Dermis blood vessel endothelial cell (primary cell): ENCODE measurements at regions not wholly inside any gene's neighbourhood (a gene's known extent, or its start where the extent isn't known, plus 50 kb on each side); places are given as distances from the start of the nearest gene placed in this dataset.
A peak's percentile ranks its signal among the peaks of the same experiment; 100 is the strongest.
"Not testable (repeated sequence)": the region's sequence is repeated elsewhere in the genome, so short reads cannot be mapped to it uniquely, and the experiment has no call there.

Experiments used
- DNase-seq: peaks from one replicate; pipeline ENCODE4 v3.0.0; 2010

DNA sequence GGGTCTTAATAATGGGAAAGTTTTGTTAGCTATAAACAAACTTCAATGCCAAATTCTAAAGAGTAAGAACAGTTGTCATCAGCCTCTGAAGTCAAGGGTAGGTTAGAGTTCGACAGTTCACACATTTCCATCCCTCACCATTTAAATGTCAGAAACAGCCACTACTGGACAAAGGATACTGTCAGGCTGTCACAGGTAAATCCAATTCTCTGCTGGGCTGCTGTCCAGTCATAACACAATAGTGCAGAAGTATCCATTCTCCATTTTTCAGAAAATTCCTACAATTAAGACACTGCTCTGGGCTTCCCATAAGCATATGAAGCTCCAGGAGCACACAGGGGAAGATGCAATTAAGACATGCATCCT is 221.4 kb downstream of the RPS29 start:
- no peak for DNase-seq

DNA sequence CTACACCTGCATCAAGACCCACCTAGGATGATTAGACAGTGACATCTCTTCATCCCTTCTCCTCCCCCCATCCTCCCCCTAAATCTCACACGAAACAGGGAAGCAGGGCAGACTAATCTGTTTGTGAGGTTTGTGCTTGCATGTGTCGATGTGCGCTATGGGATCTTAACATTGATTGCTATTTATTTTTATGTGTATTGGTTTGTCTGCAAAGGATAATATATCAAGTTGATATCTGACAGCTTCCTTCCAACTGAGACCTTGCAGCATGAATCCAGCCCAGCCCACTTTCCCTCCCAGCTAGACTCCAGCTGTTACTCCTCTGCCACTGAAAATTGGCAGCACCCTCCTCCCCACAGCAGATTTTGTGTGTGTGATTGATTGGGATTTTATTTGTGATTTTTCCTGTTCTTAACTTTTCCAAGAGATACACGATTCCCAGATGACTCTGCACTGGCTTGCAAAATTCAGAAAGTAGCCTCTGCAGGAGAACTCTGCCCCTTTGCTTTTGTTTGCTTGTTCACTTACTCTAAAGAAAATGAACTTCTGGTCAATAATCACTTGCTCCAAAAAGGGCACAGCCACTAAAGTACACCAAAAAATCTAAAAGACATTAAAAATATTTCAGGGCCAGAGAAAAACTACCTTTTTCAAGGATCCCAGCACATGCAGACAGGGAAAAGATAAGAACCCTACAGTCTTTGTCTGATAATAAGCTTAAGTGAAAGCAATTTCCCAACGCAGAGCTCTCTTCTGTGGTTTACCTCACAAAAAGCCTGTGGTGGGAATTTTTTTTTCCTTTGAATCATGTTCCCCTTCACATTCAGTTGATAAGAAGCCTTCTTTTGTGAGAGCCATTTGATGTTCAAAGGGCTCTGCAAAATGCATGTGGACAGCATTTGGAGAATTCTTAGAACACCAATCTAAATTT is 222.1 kb downstream of the RPS29 start:
- no peak for DNase-seq

DNA sequence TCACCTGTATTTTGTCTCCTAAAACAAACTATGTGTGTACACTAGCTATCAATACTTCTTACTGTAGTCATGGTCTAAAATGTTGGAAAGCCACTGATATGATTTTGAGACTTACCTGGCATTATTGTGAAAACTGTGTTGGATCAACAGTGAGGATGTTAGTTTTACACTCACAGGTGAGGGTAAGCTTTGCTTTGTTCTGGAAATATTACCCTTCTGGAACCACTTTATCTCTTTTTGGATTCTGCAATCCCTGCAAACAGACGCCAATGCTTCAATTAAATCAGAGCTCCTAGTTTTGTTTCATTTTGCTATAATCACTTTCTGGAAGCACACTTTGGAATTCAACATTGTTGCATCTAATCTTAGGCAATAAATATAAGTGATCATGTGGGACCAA is 223.3 kb downstream of the RPS29 start:
- no peak for DNase-seq

GRCh38 chr14:49339130-49339529 is 247.1 kb downstream of the RPS29 start:
- no peak for DNase-seq

- DNase-seq, result no peak
These were observed 266.4 kb downstream of the RPS29 start for GRCh38 chr14:49319810-49320209.

GRCh38 chr14:49315570-49315969 is 270.6 kb downstream of the RPS29 start:
- no peak for DNase-seq

- DNase-seq, result no peak
These were observed 271.4 kb downstream of the RPS29 start for GRCh38 chr14:49314737-49315136.

- DNase-seq, result no peak
These were observed 273.1 kb downstream of the RPS29 start for GRCh38 chr14:49313108-49313507.

- no peak for DNase-seq
These were observed 275.9 kb downstream of the RPS29 start for GRCh38 chr14:49310298-49310697.

DNA sequence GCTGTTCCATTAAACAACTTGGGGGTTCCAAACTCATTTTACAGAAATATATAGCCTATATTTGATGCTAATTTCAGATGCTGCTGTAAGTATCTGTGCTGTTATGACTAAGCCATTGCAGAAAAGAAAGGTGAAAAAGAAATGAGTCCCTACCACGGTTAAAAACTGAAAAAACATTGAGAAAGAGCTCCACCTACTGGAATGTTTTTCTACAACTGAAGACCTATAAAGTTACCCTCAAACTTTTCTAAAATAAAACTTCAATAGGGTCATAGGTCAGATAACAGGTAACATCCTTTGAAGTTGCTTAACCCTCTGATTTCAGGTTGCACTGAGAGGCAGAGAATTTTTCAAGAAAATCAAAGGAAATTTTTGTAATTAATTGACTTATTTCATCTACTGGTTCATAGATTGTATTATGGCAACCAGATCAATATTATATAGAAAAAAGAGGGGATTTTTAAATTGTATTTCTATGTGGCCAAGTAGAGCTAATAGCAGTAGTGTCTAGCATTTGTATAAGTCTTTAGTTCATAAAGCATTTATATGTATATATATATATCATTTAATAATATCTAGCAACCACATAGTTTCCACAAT is 279.9 kb downstream of the RPS29 start:
- DNase-seq, result peak; percentile 7

- peak; percentile 11 for DNase-seq
These were observed 282.1 kb downstream of the RPS29 start for GRCh38 chr14:49303946-49304516.

DNA sequence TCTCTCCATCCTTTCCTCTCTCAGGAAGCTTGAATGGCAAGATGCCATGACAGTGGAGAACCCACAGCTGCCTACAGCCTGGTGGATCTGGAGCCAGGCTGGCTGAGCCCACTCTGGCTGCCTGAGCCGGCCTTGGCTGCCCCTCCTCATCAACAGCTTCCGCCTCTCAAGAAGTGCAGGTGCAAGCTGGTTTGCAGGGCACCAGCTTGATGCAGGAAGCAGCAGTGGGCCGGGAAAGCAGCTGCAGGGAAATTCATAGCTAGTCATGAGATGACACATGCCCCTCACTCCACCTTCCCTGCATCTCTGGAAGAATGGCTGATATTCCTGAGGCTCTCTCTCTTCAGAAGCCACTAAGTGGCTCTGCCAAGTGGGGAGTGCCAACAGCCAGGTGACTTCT is 289.1 kb downstream of the RPS29 start:
- DNase-seq, result no peak

GRCh38 chr14:49294621-49295148 is 291.5 kb downstream of the RPS29 start:
- DNase-seq, result no peak

- DNase-seq, result no peak
These were observed 299.2 kb downstream of the RPS29 start for GRCh38 chr14:49287004-49287403.

GRCh38 chr14:49286257-49286983 is 299.8 kb downstream of the RPS29 start:
- DNase-seq, result no peak

DNA sequence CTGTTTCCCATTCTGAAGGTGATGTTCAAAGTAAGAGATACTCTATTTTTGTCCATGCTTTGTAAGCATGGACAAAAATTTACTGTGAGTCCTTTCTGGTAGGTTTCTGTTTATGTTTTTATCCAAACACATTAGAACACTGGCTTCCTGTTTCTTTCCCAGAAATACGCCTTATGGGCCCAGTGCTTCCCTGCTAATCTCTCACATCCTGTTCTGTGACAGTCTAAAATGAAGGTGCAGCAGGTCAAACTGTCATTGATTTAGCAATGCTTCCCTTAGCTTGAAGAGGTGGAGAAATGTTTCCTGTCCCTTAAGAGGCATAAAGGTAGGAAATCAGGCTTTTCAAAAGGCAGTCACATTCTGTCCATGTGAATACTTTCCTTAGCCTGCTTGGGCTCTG is 305.6 kb downstream of the RPS29 start:
- DNase-seq, result no peak

DNA sequence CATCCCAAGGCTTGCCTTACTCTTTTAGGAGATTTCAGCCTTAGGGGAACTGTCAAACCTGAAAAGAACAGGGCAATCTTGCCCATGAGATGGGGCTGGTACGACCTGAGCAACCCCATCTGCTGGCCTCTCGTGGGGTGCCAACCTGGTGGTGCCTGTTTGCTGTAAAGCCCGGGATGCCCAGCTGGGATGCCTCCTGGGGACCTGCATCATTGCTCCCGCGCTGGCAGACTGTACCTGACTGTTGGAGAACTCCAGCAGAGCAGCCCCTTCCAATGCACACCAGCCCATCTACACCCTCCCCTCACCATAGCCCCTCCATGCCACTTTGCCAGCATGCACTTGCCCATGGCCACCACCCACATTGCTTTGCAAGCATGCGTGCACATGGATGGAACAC is 335.7 kb downstream of the RPS29 start:
- DNase-seq, result no peak

DNA sequence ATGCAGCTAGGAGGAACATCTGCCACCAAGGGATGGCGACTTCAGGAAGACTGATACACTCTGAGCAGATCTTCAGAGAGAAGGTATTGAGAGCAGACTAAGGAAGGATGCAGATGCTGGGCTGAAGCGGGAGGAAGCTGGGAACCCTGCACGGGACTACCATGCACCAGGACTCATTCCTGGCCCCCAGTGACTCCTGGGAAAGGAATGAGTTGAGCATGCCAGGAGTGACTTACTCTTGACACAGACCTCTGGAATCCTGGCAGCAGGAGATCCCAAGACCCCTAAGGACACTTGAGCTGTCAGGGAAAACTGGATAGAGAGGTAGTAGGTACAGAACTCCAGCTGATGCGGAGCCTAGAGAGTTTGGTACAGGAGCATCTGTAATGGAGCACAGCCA is 336.1 kb downstream of the RPS29 start:
- no peak for DNase-seq

- no peak for DNase-seq
These were observed 337.2 kb downstream of the RPS29 start for GRCh38 chr14:49249022-49249421.

DNA sequence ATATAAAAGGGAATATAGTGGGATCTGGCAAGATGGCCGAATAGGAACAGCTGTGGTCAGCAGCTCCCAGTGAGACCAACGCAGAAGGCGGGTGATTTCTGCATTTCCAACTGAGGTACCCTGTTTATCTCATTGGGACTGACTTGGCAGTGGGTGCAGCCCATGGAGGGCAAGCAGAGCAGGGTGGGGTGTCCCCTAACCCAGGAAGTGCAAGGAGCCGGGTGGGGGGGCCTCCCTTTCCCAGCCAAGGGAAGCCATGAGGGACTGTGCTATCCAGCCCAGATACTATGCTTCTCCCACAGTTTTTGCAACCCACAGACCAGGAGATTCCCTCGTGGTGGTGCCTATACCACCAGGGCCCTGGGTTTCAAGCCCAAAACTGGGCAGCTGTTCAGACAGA is 342.4 kb downstream of the RPS29 start:
- DNase-seq, result not testable (repeated sequence)

- DNase-seq, result no peak
These were observed 345.8 kb downstream of the RPS29 start for GRCh38 chr14:49240383-49240782.

GRCh38 chr14:49228552-49228951 is 357.6 kb downstream of the RPS29 start:
- no peak for DNase-seq

DNA sequence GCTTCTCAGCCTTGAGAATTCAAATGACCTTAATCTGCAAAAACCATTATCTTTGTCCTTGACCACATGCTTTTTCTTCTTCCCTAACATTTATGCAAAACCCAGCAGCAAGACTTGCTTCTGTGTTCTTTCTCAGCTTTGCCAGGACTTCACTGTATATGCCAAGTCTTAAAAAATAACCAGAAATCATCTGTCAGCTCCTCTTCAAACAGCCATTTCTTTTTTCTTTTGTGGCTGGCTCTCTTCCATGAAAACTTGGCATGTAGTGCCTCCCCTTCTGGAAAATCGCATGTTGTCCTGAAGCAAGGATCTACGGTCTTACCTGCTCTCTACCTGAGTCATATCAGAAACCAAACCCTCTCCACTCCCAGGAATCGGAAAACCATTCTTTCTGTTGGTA is 364.9 kb downstream of the RPS29 start:
- no peak for DNase-seq
